ENCODE measurements at regions not wholly inside any gene's neighbourhood (a gene's known extent, or its start where the extent isn't known, plus 50 kb on each side); places are given as distances from the start of the nearest gene placed in this dataset.

- Histone ChIP-seq H3F3A (ENCODE audit: insufficient read depth, low read length) (no peaks in the 10 kb centered on the region), H3K79me2 (ENCODE audit: insufficient read depth, low read length) (no peaks in the 10 kb centered on the region), H3K27me3 (ENCODE audit: insufficient read depth, low read length) (no peaks in the 10 kb centered on the region), H3K4me2 (ENCODE audit: low read length) (no peak overlapping the region), H3K4me3 (ENCODE audit: low read depth, low read length, poor library complexity, severe bottlenecking) (no peak overlapping the region), H3K36me3 (ENCODE audit: insufficient read depth, low read length) (no peaks in the 10 kb centered on the region), H4K20me1 (ENCODE audit: insufficient read depth, low read length) (no peaks in the 10 kb centered on the region), H3K9me3 (ENCODE audit: low read length) (no peaks in the 10 kb centered on the region), H3K4me1 (ENCODE audit: insufficient read depth, low read length, severe bottlenecking) (peaks cover 18% of the 10 kb centered on the region), H2AFZ (ENCODE audit: low read length) (no peak overlapping the region), H3K9me2 (ENCODE audit: low read depth, low read length) (no peaks in the 10 kb centered on the region), H3K9ac (ENCODE audit: low read length) (no peak overlapping the region), H3K27ac (ENCODE audit: low read depth, low read length, poor library complexity, severe bottlenecking) (no peak overlapping the region)
- no peak for TF ChIP-seq EZH2 (IDR thresholded peaks at IDR 0.05; ENCODE audit: borderline replicate concordance, low read length)
- TF ChIP-seq, protein P1, sequence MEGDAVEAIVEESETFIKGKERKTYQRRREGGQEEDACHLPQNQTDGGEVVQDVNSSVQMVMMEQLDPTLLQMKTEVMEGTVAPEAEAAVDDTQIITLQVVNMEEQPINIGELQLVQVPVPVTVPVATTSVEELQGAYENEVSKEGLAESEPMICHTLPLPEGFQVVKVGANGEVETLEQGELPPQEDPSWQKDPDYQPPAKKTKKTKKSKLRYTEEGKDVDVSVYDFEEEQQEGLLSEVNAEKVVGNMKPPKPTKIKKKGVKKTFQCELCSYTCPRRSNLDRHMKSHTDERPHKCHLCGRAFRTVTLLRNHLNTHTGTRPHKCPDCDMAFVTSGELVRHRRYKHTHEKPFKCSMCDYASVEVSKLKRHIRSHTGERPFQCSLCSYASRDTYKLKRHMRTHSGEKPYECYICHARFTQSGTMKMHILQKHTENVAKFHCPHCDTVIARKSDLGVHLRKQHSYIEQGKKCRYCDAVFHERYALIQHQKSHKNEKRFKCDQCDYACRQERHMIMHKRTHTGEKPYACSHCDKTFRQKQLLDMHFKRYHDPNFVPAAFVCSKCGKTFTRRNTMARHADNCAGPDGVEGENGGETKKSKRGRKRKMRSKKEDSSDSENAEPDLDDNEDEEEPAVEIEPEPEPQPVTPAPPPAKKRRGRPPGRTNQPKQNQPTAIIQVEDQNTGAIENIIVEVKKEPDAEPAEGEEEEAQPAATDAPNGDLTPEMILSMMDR (IDR thresholded peaks at IDR 0.05; ENCODE audit: low read length): no peak
Measured at GRCh38 chr1:108042610-108043009, 77.6 kb upstream of the VAV3 start.

DNA sequence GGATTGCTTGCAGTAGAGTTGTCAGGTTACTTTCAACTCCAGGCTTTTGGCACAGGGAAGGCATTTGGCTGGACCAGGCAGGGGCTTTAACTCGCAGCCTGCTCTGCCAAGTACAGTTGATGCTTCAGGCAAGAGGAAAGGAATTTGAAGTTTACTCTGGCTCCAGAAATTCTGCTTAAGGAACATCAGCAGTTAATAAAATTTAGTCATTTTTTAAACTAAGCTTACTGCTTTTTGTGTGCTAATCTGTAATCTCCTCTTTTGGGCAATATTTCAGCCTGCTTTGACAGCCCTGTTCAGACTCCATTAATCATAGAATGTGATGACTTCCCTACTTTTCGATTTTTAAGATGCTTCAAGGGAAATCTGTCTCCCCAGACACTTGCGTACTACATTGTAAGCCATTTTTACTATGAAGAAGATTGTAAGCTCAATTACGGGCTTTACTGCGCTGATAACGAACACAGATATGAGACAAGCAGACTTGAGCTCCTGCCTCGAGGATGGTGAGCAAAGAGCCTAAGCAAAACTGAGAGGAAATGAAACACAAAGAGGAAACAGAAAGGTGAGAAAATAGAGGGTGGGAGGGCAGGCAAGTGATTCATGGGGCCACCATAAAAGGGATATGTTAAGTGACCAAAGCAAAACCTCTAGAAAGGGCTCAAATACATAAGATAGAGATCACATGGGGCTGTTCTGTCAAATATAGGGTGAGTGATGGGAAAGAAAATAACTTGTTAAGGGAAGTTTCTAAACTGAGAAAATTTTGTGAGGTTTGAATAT, 76.6 kb upstream of the VAV3 start:
- TF ChIP-seq EZH2 (IDR thresholded peaks at IDR 0.05; ENCODE audit: borderline replicate concordance, low read length): no peak
- Histone ChIP-seq H3K9me3 (ENCODE audit: low read length) (no peaks in the 10 kb centered on the region), H3K4me3 (ENCODE audit: low read depth, low read length, poor library complexity, severe bottlenecking) (no peak overlapping the region), H3K27me3 (ENCODE audit: insufficient read depth, low read length) (no peaks in the 10 kb centered on the region), H3K9me2 (ENCODE audit: low read depth, low read length) (no peaks in the 10 kb centered on the region), H3K79me2 (ENCODE audit: insufficient read depth, low read length) (no peaks in the 10 kb centered on the region), H3F3A (ENCODE audit: insufficient read depth, low read length) (no peaks in the 10 kb centered on the region), H3K36me3 (ENCODE audit: insufficient read depth, low read length) (no peaks in the 10 kb centered on the region), H2AFZ (ENCODE audit: low read length) (no peak overlapping the region), H3K4me1 (ENCODE audit: insufficient read depth, low read length, severe bottlenecking) (peaks cover 18% of the 10 kb centered on the region), H4K20me1 (ENCODE audit: insufficient read depth, low read length) (no peaks in the 10 kb centered on the region), H3K9ac (ENCODE audit: low read length) (no peak overlapping the region), H3K4me2 (ENCODE audit: low read length) (peak overlapping the region; percentile 4; the same call in 1 of the 2 replicates), H3K27ac (ENCODE audit: low read depth, low read length, poor library complexity, severe bottlenecking) (no peak overlapping the region)

- Histone ChIP-seq H3K27me3 (ENCODE audit: insufficient read depth, low read length) (no peaks in the 10 kb centered on the region), H3K9me2 (ENCODE audit: low read depth, low read length) (no peaks in the 10 kb centered on the region), H3K4me1 (ENCODE audit: insufficient read depth, low read length, severe bottlenecking) (peaks cover 15% of the 10 kb centered on the region), H4K20me1 (ENCODE audit: insufficient read depth, low read length) (no peaks in the 10 kb centered on the region), H3K4me2 (ENCODE audit: low read length) (no peak overlapping the region), H3K9ac (ENCODE audit: low read length) (no peak overlapping the region), H3K9me3 (ENCODE audit: low read length) (no peaks in the 10 kb centered on the region), H3K36me3 (ENCODE audit: insufficient read depth, low read length) (no peaks in the 10 kb centered on the region), H2AFZ (ENCODE audit: low read length) (no peak overlapping the region), H3K4me3 (ENCODE audit: low read depth, low read length, poor library complexity, severe bottlenecking) (no peak overlapping the region), H3K27ac (ENCODE audit: low read depth, low read length, poor library complexity, severe bottlenecking) (no peak overlapping the region), H3F3A (ENCODE audit: insufficient read depth, low read length) (no peaks in the 10 kb centered on the region), H3K79me2 (ENCODE audit: insufficient read depth, low read length) (no peaks in the 10 kb centered on the region)
- TF ChIP-seq EZH2 (IDR thresholded peaks at IDR 0.05; ENCODE audit: borderline replicate concordance, low read length): no peak
- TF ChIP-seq, protein P1 (IDR thresholded peaks at IDR 0.05; ENCODE audit: low read length): no peak
Measured at GRCh38 chr1:108038653-108039236, 73.8 kb upstream of the VAV3 start.

Data from OCI-LY1 (cell line).